Ovary (tissue), 7 donors: ENCODE measurements at regions not wholly inside any gene's neighbourhood (a gene's known extent, or its start where the extent isn't known, plus 50 kb on each side); places are given as distances from the start of the nearest gene placed in this dataset.

ENCODE experiments used
- DNase-seq, 5 donors: peaks; one replicate each; pipeline ENCODE4 v3.0.0-alpha.2; 2019 to 2020
- H3K27ac ChIP-seq, 2 donors: fragments of 200-600 bp; one replicate each; pipeline versions ENCODE4 v1.5.1 to v1.8.0; 2019 to 2022
- H3K27me3 ChIP-seq: fragments of 200-600 bp; one replicate; pipeline ENCODE4 v1.8.0; 2022
- H3K36me3 ChIP-seq: fragments of 200-600 bp; sonication (generic); one replicate; pipeline ENCODE4 v1.5.1; 2019
- H3K4me1 ChIP-seq: one replicate; pipeline ENCODE4 v1.8.1; 2013; ENCODE audit warnings: mild to moderate bottlenecking, moderate library complexity; ENCODE audit not compliant: insufficient read depth
- H3K4me3 ChIP-seq: fragments of 200-600 bp; sonication (generic); one replicate; pipeline ENCODE4 v1.5.1; 2017
- H3K9me3 ChIP-seq, 2 donors: fragments of 200-600 bp in 1 of 2; sonication (generic) in 1 of 2; one replicate each; pipeline versions ENCODE4 v1.5.1 to v1.8.1; 2013 to 2019; ENCODE audit warnings: mild to moderate bottlenecking in 1 of 2, moderate library complexity in 1 of 2
- CTCF ChIP-seq, 3 donors: fragments of 450-650 bp in 2 of 3; fragments of 200-600 bp in 1 of 3; IDR thresholded peaks; one replicate each; pipeline versions ENCODE4 v1.5.1 to v1.8.0; 2016 to 2022; ENCODE audit warnings: antibody characterized with exemption in 3 of 3, mild to moderate bottlenecking in 1 of 3
- EP300 ChIP-seq: sonication (generic); formaldehyde crosslinking; IDR thresholded peaks from one replicate; pipeline ENCODE4 v1.6.1; 2017; ENCODE audit warnings: antibody characterized with exemption
- POLR2A ChIP-seq: fragments of 450-650 bp; IDR thresholded peaks from one replicate; pipeline ENCODE4 v1.6.1; 2017; ENCODE audit warnings: antibody characterized with exemption, mild to moderate bottlenecking, moderate library complexity
- WGBS, 3 donors: extraction: QIAGEN DNeasy Blood & Tissue Kit in 1 of 3; methylation state at CpG; one replicate each; pipeline versions ENCODE4 v1.1.5 to v1.1.7; 2013 to 2017; 5-methylcytosine and 5-hydroxymethylcytosine counted together
- intact Hi-C, 4 donors: fragments of 100-400 bp; cut with DNase I; formaldehyde crosslinking; loops; one replicate each; pipeline versions ENCODE4 v1.11.0 to v1.15.1; 2022 to 2023
- donor health status: DM: no; HTN: no; CAD: no; lungs with moderate emphysema.
- donor health status: DM: no; HTN: no; CAD: no.
- donor health status: Bipolar disorder and iron deficiency.
- donor health status: DM: no; HTN: no; CAD: no.
- donor health status: DM: yes; HTN: yes; CAD: no.

GRCh38 chr5:124692950-124693349, 53.5 kb downstream of the ZNF608 start:
- H3K36me3 ChIP-seq, result no peaks in the 10 kb centered on the region
- H3K27me3 ChIP-seq, result no peaks in the 10 kb centered on the region
- WGBS, 3 donors, result 92 to 97% (median 96%) methylated on average over 2 of the region's 2 CpGs
- peaks cover 3% of the 10 kb centered on the region for H3K4me1 ChIP-seq
- no peak overlapping the region for H3K4me3 ChIP-seq
- H3K9me3 ChIP-seq, result no peaks in the 10 kb centered on the region
- H3K27ac ChIP-seq, result no peak overlapping the region
- intact Hi-C loops, result no loop called here
- no peak for DNase-seq
- TF ChIP-seq CTCF (IDR thresholded peaks at IDR 0.05) (no peak), EP300 (no peak), POLR2A (no peak)

DNA sequence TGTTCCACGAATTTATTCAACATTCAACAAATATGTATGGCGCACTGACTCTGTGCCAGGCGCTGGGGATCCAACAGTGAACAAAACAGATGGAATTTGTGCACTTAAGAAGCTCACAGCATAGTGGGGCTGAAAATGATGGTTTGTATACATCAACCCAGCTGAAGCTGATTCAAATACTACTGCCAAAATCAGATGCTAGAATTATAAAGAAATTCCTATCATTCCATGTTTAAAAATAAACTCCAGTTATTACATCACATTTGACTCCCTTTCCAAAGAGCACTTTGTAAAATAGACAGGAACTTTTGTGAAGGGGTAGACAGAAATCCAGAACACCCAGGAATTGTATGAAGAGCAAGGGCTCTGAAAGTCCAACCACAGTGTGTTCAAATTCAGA, 54.1 kb downstream of the ZNF608 start:
- H3K27ac ChIP-seq, result no peak overlapping the region
- WGBS, 3 donors, result 47 to 55% (median 48%) methylated on average over 3 of the region's 3 CpGs
- intact Hi-C loops, result no loop called here

DNA sequence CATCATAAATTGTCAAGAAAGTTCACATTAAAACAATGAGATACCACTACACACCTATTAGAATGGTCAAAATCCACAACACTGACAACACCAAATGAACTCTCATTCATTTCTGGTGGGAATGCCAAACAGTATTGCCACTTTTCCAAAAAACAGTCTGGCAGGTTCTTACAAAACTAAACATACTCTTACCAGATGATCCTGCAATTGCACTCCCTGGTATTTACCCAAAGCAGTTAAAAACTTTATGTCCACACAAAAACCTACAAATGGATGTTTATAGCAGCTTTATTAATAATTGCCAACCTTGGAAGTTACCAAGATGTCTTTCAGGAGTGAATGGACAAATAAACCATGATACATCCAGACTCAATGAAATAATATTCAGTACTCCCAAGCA, 56.8 kb downstream of the ZNF608 start:
- no peak for TF ChIP-seq CTCF (IDR thresholded peaks at IDR 0.05)
- Histone ChIP-seq H3K27ac (no peak overlapping the region), H3K36me3 (no peaks in the 10 kb centered on the region), H3K4me3 (no peak overlapping the region), H3K9me3 (no peaks in the 10 kb centered on the region), H3K4me1 (peaks cover 3% of the 10 kb centered on the region), H3K27me3 (no peaks in the 10 kb centered on the region)
- intact Hi-C loops, result no loop called here
- DNase-seq, result no peak

More for the DNA sequence above, 54.1 kb downstream of the ZNF608 start:
- no peaks in the 10 kb centered on the region for H3K36me3 ChIP-seq
- TF ChIP-seq EP300, result no peak
- TF ChIP-seq POLR2A, result no peak
- no peak for TF ChIP-seq CTCF (IDR thresholded peaks at IDR 0.05)
- peaks cover 3% of the 10 kb centered on the region for H3K4me1 ChIP-seq
- no peak overlapping the region for H3K4me3 ChIP-seq
- no peak for DNase-seq
- no peaks in the 10 kb centered on the region for H3K27me3 ChIP-seq
- H3K9me3 ChIP-seq, result no peaks in the 10 kb centered on the region

DNA sequence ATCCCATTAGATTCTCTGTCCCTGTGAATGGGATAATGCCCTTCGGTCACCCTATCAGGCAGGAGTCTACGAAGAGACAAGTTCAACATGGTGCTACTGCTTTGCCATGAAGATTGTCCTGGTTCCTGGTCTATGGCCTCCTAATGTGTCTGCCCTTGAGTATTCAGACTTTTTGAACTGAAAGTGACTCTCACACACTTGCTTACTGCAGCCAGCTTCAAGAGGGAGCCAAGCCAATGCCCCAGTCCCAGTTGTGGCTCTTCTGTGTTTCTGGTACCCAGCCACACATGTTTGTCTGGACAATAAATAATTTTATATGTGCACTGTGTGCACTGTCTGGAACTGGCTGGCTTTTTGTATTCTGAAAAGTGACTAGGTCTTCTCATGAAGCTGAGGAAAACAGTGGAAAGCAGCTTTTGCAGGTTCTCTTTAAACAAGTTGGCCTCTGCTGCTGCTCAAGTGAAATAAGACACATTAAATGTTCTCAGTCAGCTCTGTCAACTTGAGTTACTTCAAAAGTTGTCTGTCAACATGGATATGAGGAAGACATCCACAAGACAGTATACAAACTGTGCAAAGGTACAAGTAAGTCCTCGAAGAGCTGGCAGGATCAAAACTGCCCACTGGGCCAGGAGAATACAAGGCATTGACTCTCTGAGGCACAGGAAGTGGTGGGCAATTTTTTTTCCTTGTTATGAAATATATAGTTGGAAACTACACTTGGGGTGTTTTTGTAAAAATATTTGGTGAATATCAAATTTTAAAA, 60.0 kb downstream of the ZNF608 start:
- no peak for DNase-seq
- Histone ChIP-seq H3K4me3 (no peak overlapping the region), H3K9me3 (no peaks in the 10 kb centered on the region), H3K27me3 (no peaks in the 10 kb centered on the region), H3K27ac (no peak overlapping the region), H3K4me1 (no peaks in the 10 kb centered on the region), H3K36me3 (no peaks in the 10 kb centered on the region)
- intact Hi-C loops, result no loop called here
- whole genome bisulfite sequencing, 3 donors, result 89 to 93% (median 92%) methylated on average over 3 of the region's 3 CpGs
- TF ChIP-seq POLR2A (no peak), CTCF (IDR thresholded peaks at IDR 0.05) (no peak), EP300 (no peak)
